ENCODE measurements at regions not wholly inside any gene's neighbourhood (a gene's known extent, or its start where the extent isn't known, plus 50 kb on each side); places are given as distances from the start of the nearest gene placed in this dataset.
A peak's percentile ranks its signal among the peaks of the same experiment; 100 is the strongest.
"Not testable (repeated sequence)": the region's sequence is repeated elsewhere in the genome, so short reads cannot be mapped to it uniquely, and the experiment has no call there.

DNA sequence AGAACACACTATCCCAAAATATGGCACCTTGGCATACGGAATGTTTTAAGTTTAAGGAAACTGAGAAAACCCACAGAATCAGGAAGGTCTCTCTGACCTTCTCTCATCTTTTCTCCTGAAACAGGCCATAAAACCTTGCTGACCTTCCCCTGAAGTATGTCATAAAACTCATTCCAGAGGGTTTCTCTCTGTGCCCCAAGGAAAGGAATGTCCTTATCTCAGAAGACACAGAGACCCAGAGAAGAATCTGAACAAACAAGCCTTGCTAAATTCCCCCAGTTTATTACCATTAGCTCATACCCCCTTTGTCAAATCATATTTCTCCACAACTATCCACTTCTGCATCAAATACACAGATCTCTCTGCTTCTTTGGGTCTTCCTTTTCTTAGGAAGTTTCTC lies 603.1 kb downstream of the MCTP2 start:
- no peak for DNase-seq (ENCODE audit: insufficient read length, low spot score)
- no peak for FAIRE-seq

DNA sequence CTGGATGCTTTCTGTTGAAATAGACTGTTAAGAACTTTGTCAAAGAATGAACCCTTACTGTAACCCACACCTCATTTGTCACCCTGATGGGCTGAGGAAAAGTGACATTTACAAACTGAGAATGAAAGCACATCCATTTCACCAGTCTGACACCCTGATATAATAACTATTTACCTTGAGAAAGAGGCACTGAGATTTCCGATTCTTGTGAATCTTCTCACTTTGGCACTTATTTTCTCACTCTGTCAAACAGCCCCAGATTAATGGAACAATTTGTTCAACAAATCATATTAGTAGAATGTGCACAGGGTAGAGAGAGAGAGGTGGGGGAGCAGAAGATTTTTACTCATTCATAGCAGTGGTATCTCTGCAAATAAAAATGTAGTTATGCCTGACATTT lies 606.9 kb downstream of the MCTP2 start:
- FAIRE-seq (no peak), DNase-seq (ENCODE audit: insufficient read length, low spot score) (no peak)

DNA sequence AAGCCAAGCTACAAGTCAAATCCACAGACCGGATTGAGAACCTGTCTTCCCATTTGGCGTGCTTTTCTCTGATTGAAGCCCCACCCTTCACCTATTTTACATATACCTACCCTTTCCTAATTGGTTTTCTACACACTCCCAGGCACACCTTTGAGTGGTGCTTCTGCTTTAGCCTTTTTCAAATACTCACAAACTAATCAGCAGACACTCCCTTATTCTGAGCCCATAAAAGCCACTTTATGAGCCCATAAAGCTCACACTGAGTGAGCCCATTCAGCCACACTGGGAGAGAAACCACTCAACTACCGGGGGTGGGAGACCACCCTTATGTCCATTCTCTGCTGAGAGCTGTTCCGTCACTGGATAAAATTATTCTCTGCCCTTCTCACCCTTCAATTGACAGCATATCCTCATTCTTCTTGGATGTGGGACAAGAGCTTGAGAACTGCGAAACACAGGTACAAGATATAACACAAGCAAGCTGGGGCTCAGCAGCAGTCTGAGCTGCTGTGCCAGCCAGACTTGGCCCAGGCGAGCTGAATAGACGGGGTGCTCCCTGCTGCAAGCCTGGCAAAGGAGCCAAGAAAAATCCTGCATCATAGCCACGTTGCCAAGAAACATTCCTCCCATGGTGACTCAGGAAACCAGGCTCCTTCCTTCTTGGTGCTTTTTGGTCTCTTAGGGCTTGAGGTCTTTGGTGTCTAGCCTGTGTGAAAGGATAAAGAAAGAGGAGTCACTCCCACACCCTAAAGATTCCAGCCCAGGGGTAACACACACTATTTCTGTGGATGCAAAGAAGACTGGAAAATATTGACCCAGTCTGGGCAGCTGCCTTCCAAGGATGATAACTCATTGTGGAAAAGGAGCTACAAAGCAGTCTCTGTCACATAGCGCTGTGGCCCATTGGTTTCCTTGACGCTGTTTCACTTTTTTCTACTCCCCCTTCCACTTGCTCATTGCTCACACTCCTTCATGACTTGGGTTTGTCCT lies 609.7 kb downstream of the MCTP2 start:
- FAIRE-seq: no peak

DNA sequence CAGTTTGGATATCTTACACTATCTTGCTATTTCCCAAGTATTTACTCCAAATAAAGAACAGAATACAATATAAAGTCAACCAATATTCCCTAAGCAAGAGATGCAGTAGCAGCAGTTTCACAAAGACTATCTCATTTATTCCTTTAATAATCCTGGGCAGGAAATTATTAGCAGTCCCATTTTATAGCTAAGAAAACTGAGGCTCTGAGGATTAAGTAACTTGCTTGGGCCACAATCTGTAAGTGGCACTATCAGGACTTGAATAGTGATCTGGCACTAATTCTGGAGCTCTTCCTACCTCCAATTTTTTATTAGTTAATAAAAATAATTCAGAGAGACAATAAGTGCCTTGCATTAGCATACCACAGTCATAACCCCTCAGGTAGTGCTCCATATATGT lies 611.7 kb downstream of the MCTP2 start:
- DNase-seq (ENCODE audit: insufficient read length, low spot score): no peak
- no peak for FAIRE-seq

More for the DNA sequence above, 609.7 kb downstream of the MCTP2 start:
- no peak for DNase-seq (ENCODE audit: insufficient read length, low spot score)

DNA sequence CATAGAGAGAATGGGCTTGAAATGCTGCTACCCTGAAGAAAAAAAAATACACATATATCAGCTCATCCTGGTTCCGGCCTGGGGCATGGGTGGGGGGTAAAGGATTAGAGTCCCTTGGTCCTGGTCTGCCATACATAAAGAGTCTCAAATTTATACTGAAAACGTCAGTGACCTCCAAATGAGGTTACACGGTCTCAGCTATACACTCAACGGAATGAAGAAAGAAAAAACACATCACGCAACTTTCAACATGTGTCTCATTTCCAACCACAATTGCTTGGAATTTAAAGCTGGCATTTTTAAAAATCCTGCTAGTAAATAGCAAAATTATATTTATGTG lies 612.8 kb downstream of the MCTP2 start:
- FAIRE-seq: no peak
- DNase-seq (ENCODE audit: insufficient read length, low spot score): no peak

DNA sequence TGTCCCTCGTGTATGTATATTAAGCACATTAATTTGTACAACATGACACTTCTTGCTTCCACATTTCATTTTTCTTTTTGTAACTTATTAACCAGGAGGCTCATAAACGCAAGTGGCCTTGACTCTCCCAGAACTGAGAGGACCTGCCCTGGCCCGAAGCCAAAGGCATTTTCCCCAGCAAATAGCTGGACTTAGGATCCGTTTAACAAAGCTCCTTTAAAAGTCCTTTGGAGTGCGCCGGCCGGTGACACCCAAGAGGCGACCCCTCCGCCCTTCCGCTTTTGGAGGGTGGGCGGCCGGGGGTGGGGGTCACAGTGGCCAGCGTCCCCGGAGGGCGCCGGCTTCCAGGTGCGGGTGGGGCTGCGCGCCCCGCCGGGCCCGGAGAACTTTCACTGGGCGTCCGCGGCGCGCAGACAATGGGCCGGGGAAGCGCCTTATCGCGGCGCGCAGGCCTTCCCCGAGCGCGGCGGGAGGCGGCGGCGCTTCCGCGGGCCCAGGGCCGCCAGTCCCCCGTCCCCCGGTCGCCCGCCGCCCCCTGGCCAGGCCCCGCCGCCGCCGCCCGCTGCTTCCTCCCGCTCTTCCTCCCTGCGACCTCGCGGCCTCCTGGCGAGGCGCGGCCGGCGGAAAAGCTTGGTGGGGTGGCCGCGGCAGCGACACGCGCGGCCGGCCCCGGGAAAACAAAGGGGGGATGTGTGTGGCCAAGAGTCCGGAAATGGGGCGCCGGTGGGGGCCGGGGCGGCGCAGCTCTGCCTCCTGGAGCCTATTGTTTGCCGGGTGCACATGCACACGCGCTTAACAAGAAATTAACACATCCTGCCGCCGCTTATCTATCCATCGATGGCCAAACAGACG lies 613.4 kb downstream of the MCTP2 start:
- FAIRE-seq: no peak

DNA sequence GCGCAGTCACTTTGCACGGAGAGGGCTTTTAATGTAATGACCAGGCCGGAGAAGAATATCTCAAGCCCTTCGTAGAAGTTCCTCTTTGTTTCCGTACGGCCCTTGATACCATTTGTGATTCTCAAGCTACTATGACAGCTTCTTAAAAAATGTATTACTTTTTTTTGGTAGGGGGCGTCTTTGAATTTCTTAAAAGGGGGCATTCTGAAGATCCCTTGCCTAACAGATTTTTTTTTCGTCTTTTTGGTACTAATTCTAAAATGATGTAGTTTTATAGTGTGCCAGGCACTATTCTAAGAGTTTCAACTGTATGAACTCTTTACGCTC lies 614.0 kb downstream of the MCTP2 start:
- DNase-seq (ENCODE audit: insufficient read length, low spot score): no peak
- FAIRE-seq: no peak

More for the DNA sequence above, 613.4 kb downstream of the MCTP2 start:
- no peak for DNase-seq (ENCODE audit: insufficient read length, low spot score)

DNA sequence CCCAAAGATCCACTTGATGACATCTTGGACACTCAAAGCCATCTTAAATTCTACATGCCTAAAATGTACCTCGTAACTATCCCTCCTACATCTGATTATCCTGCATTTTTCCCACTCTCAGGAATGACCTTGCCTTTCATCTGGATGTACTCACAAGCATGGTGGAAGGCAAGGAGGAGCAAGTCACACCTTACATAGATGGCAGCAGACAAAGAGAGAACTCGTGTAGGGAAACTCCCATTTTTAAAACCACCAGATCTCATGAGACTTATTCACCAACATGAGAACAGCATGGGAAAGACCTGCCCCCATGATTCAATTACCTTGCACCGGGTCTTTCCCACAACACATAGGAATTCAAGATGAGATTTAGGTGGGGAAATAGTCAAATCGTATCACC lies 616.0 kb downstream of the MCTP2 start:
- no peak for FAIRE-seq
- DNase-seq (ENCODE audit: insufficient read length, low spot score): no peak

DNA sequence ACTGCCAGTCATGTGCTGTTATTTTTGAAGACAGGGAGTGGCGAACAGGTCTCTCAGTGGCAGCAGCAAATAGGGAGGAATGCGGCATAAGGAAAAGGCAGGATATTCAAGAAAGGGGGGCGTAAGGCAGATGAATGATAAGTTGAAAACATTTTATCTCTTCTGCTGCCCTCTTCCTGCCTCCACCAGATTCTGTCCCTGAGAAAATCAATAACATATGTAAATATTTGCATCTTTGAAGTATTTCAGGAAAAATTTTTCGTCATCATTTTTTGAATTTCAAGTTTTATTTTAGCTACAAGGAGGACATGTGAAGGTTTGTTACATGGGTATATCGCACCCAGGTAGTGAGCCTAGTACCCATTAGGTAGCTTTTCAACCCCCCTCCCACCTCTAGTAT lies 616.7 kb downstream of the MCTP2 start:
- DNase-seq (ENCODE audit: insufficient read length, low spot score): no peak
- no peak for FAIRE-seq

DNA sequence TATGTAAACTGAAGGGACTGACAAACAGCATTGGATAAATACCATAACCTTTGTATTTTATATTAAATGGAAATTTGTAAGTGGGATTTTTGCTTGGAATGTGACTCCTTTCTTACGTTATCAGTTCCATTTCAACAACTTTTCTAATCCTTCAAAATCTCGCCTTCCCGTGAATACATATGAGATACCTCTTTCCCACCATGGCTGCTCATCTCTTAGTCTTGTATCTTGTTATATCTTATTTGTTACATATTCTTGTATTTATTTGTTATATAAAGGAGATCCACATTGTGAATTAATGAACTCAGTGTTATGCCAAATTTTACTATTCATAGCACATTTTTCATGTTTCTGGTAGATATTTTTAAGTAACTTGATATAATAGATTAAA lies 623.7 kb downstream of the MCTP2 start:
- FAIRE-seq: no peak
- no peak for DNase-seq (ENCODE audit: insufficient read length, low spot score)

DNA sequence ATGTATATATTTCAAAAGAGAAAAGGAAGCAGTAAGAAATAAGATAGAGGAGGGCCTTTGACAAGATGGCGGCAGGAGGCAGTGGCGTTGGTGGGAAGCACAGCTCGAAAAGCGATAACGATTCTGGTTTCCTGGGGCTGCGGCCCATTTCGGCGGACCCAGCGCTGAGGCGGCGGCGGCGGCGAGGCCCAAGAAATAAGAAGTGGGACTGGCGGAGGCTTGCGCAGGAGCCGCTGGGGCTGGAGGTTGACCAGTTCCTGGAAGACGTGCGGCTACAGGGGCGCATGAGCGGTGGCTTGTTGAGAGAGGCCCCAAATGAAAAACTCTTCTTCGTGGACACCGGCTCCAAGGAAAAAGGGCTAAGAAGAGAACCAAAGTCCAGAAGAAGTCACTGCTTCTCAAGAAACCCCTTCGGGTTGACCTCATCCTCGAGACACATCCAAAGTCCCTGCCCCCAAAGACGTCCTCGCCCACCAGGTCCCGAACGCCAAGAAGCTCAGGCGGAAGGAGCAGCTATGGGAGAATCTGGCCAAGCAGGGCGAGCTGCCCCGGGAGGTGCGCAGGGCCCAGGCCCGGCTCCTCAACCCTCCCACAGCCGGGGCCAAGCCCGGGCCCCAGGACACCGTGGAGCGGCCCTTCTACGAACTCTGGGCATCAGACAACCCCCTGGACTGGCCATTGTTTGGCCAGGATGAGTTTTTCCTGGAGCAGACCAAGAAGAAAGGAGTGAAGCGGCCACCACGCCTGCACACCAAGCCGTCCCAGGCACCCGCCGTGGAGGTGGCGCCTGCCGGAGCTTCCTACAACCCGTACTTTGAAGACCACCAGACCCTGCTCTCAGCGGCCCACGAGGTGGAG lies 624.3 kb downstream of the MCTP2 start:
- DNase-seq (ENCODE audit: insufficient read length, low spot score): no peak
- FAIRE-seq: no peak

DNA sequence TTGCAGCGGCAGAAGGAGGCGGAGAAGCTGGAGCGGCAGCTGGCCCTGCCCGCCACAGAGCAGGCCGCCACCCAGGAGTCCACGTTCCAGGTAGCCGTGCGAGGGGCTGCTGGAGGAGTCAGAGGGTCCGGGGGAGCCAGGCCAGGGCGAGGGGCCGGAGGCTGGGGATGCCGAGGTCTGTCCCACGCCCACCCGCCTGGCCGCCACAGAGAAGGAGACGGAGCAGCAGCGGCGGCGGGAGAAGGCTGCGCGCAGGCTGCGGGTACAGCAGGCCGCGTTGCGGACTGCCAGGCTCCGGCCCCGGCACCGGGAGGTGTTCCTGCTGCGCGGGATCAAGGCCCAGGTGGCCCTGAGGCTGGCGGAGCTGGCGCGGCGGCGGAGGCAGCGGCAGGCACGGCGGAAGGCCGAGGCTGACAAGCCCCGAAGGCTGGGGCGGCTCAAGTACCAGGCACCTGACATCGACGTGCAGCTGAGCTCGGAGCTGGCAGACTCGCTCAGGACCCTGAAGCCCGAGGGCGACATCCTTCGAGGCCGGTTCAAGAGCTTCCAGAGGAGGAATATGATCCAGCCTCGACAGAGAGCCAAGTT lies 625.0 kb downstream of the MCTP2 start:
- no peak for FAIRE-seq

DNA sequence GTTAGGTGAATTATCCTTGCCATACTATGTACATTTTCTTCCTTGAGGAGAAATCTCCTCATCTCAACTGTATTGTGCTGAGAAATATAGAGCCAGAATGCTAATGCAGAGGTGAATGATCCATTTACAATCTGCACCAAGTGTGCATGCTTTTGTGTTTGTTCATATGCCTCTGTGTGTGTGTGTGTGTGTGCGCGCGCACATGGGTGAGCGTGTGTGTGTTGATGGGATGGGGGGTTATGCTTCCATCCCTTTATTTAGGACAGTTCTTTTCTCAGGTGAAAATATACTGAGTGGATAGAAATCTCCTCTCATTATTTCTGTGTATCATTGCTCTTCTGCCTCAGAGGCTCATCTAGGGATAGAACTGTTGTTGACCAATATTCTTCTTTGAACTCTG lies 626.1 kb downstream of the MCTP2 start:
- DNase-seq (ENCODE audit: insufficient read length, low spot score) (no peak), FAIRE-seq (no peak)

More for the DNA sequence above, 625.0 kb downstream of the MCTP2 start:
- no peak for DNase-seq (ENCODE audit: insufficient read length, low spot score)

DNA sequence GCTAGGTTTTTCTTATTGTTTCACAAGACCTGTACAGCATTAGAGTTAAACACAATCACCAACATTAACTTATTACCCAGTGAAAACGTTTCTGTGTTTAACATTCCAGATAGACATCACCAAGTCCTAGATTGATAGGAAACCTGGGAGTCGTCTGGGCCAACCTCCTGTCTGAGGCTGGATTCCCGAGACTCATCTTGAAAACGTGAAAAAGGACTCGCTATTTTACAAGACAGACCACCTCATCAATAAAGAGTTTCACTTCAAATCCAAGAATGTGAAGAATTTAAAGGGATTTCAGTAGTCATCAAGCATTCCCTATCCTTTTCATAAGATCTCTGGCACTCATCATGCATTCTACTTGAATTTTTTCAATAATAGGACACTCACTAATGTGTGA lies 626.6 kb downstream of the MCTP2 start:
- FAIRE-seq: no peak

DNA sequence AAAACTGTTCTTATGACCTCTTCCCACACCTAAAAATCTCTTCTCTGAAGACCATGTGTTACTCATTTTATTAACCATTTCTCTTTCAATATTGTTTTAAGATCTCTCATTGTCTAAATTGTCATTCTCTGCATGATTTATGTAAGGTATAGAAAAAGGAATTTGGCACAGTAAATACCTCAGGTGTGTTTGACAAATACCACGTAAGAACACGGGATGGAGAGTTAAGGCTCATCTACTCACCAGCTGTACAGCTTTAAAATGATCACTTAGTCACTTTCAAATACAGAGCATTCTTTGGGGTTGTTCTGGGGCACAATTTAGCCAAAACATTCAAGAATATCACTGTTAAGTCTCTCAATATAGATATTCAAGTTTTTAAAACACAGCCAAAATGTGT lies 627.1 kb downstream of the MCTP2 start:
- no peak for DNase-seq (ENCODE audit: insufficient read length, low spot score)
- no peak for FAIRE-seq

More for the DNA sequence above, 626.6 kb downstream of the MCTP2 start:
- peak; percentile 21 for DNase-seq (ENCODE audit: insufficient read length, low spot score)

DNA sequence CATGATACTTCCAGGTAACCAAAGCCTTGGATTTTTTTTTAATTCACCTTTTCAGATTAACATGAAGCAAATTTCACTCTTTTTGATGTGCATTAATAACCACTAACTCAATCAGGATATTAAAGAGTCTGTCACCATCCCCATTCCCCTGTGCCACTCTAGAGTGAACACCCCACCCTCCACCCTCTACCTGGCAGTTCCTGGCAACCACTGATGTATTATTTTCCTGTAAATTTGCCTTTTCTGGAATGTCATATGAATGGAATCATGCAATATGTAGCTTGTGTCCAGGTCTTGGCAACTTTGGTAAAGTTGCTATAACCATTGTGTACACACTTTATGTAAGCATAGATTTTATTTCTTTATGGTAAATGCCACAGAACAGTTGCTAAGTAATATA lies 627.6 kb downstream of the MCTP2 start:
- DNase-seq (ENCODE audit: insufficient read length, low spot score) (no peak), FAIRE-seq (no peak)

DNA sequence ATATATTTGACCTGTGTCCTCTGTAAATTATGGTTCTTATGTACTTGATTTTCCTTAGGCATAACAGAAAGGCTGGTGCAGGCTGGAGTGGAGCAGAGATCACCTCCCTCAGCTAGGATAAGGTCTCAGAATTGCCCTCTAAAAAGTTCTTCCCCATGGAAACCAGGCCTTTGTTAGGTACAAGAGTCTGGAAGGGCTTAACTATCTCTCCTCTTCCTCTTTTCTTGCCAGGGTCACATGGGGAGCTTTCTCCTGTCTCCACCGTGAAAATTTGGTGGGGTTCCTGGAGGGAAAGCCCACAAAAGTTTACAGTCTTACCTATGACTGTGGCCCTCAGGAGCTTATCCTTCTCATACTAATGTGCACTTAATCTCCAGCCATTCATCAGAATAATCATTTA lies 633.2 kb downstream of the MCTP2 start:
- FAIRE-seq (no peak), DNase-seq (ENCODE audit: insufficient read length, low spot score) (no peak)

DNA sequence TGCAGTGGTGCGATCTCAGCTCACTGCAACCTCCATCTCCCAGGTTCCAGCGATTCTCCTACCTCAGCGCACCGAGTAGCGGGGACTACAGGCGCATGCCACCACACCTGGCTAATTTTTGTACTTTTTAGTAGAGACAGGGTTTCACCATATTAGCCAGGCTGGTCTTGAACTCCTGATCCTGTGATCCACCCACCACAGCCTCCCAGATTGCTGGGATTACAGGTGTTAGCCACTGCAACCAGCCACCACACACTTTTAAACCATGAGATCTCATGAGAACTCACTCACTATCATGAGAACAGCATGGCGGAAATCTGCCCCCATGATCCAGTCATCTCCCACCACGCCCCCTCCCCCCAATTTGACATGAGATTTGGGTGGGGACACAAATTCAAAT lies 636.9 kb downstream of the MCTP2 start:
- FAIRE-seq; DNase-seq (ENCODE audit: insufficient read length, low spot score): not testable (repeated sequence)

DNA sequence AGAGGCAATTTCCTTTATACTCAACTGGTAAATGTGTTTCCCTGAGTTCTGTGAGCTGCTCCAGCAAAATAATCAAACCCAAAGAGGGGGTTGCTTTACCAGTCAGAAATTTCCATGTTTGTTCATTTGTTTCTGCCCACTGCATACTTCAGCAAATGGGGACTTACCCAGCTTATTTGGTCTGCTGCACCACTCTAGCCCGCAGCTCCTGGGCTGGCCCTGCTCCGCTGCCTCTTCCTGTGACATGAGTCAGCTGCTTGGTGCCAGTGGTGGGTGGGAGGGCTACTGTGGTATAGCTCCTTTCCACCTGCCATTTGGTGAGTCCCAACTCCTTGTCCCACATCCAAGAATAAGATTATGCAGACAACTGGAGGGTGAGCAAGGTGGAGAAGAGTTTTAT lies 644.2 kb downstream of the MCTP2 start:
- FAIRE-seq (no peak), DNase-seq (ENCODE audit: insufficient read length, low spot score) (no peak)

DNA sequence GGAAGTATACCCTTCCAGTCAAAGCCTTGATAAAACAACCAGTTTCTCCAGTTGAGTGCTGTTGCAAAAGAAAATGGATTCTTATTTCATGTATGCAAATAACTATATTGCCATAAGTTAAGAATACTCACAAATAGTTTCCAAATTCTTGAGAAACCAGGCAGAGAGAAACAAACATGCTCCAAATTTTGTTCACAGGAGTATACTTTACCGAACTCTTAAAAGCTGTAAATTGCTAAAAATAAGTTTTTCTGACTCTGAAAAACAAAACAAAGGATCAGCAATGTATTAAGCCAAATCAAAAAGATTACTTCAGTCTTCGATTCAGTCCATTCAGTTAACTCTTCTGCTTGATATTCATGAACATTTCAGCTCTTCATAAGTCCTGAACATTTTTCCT lies 646.5 kb downstream of the MCTP2 start:
- FAIRE-seq: no peak
- DNase-seq (ENCODE audit: insufficient read length, low spot score): no peak
